ENCODE measurements at regions not wholly inside any gene's neighbourhood (a gene's known extent, or its start where the extent isn't known, plus 50 kb on each side); places are given as distances from the start of the nearest gene placed in this dataset.

DNA sequence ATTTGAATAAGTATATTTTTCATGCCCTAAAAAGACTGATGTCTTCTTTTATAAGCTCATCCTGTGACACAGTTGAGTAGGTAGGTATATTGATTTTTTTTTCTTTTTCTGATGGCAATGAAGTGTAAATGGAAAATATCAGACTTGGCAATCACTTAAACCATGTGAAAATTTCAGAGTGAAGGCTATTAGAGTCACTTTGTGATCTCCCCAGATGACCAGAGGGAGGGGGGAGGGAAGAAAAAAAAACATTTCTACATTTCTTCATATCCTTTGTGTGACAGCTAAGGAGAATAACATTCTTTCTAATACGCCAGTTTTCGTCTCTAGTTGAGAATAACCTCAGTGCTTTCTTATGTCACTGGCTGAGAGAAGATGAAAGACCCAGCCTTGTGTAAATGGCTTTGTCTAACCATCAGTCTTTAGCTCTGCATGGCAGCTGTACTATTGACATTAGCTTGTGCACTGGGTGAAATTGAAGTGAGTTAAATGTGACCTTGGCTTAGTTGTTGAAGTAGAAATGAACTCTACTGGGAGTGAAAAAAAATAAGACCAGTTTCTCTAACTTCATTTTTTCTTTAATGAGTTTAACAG, 332.1 kb upstream of the DACH1 start:
- H4K91ac ChIP-seq (ENCODE audit: low read depth, low read length), result no peak overlapping the region

DNA sequence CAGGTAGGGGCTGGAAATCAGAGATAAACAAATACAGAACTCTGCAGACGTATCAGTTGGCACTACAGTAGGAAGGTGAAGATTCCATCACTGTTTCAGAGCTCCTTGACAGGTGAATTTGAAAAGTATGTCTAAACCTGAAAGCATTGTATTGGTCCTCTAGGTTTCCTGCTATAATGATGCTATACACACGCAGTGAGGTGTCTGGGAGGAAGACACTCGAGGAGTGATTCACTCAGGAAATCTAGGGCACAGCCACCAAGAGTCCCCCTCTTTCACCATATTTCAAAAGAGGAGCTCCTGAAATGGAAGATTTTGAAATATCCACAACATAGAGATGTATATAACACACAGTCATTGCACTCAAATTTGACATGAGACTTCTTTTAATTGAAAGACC, 331.0 kb upstream of the DACH1 start:
- H3K9me3 ChIP-seq (ENCODE audit: insufficient read depth, low read depth, low read length), result no peaks in the 10 kb centered on the region
- H2BK12ac ChIP-seq (ENCODE audit: low read length), result no peak overlapping the region
- no peak overlapping the region for H3K18ac ChIP-seq (ENCODE audit: low read length)
- no peaks in the 10 kb centered on the region for H3K79me2 ChIP-seq (ENCODE audit: control insufficient read depth, insufficient read depth, low read length, poor library complexity)
- no peak overlapping the region for H2BK120ac ChIP-seq (ENCODE audit: insufficient read depth, low read length, poor library complexity)
- no peak overlapping the region for H3K4ac ChIP-seq (ENCODE audit: low read depth, low read length)
- no peak overlapping the region for H3K27ac ChIP-seq (ENCODE audit: low read depth, low read length)
- no peak overlapping the region for H2AFZ ChIP-seq (ENCODE audit: insufficient read depth, low read length, poor library complexity)
- H4K8ac ChIP-seq (ENCODE audit: low read depth, low read length), result no peak overlapping the region
- no peak overlapping the region for H2AK5ac ChIP-seq (ENCODE audit: low read length)
- H3K79me1 ChIP-seq (ENCODE audit: low read length), result no peaks in the 10 kb centered on the region
- no peak overlapping the region for H3K9ac ChIP-seq (ENCODE audit: low read length)
- no peak overlapping the region for H3K23ac ChIP-seq (ENCODE audit: low read length)
- no peak overlapping the region for H3K4me3 ChIP-seq (ENCODE audit: low read depth, low read length)
- H3K4me1 ChIP-seq (ENCODE audit: control insufficient read depth in 1 of 2, insufficient read depth in 2 of 2, low read length in 2 of 2), result no peaks in the 10 kb centered on the region
- no peak overlapping the region for H2BK5ac ChIP-seq (ENCODE audit: low read depth, low read length, poor library complexity)
- no peak overlapping the region for H4K12ac ChIP-seq (ENCODE audit: low read depth, low read length)
- H3K36me3 ChIP-seq (ENCODE audit: control insufficient read depth in 1 of 2, insufficient read depth in 2 of 2, low read length in 2 of 2), result peaks cover 0 to 2% of the 10 kb centered on the region in 2 experiments
- no peak for DNase-seq
- H4K91ac ChIP-seq (ENCODE audit: low read depth, low read length), result no peak overlapping the region
- H3K14ac ChIP-seq (ENCODE audit: low read length), result no peak overlapping the region
- H3K4me2 ChIP-seq (ENCODE audit: low read length), result no peak overlapping the region
- no peaks in the 10 kb centered on the region for H3K27me3 ChIP-seq (ENCODE audit: insufficient read depth, low read length)
- no CpG with 5 or more reads among the region's 3 CpGs for WGBS (ENCODE audit: extremely low coverage, insufficient coverage, insufficient read length)

More for the DNA sequence above, 332.1 kb upstream of the DACH1 start:
- Histone ChIP-seq H2BK120ac (ENCODE audit: insufficient read depth, low read length, poor library complexity) (no peak overlapping the region), H3K79me1 (ENCODE audit: low read length) (no peaks in the 10 kb centered on the region), H3K4ac (ENCODE audit: low read depth, low read length) (no peak overlapping the region), H2BK5ac (ENCODE audit: low read depth, low read length, poor library complexity) (no peak overlapping the region), H4K12ac (ENCODE audit: low read depth, low read length) (no peak overlapping the region), H3K9ac (ENCODE audit: low read length) (no peak overlapping the region), H3K27ac (ENCODE audit: low read depth, low read length) (no peak overlapping the region), H3K14ac (ENCODE audit: low read length) (no peak overlapping the region), H3K4me1 (ENCODE audit: control insufficient read depth in 1 of 2, insufficient read depth in 2 of 2, low read length in 2 of 2) (no peaks in the 10 kb centered on the region), H3K79me2 (ENCODE audit: control insufficient read depth, insufficient read depth, low read length, poor library complexity) (no peaks in the 10 kb centered on the region), H3K23ac (ENCODE audit: low read length) (no peak overlapping the region), H2AK5ac (ENCODE audit: low read length) (no peak overlapping the region), H2BK12ac (ENCODE audit: low read length) (no peak overlapping the region), H3K9me3 (ENCODE audit: insufficient read depth, low read depth, low read length) (no peaks in the 10 kb centered on the region), H3K4me3 (ENCODE audit: low read depth, low read length) (no peak overlapping the region), H2AFZ (ENCODE audit: insufficient read depth, low read length, poor library complexity) (no peak overlapping the region), H3K27me3 (ENCODE audit: insufficient read depth, low read length) (no peaks in the 10 kb centered on the region), H4K8ac (ENCODE audit: low read depth, low read length) (no peak overlapping the region), H3K36me3 (ENCODE audit: control insufficient read depth in 1 of 2, insufficient read depth in 2 of 2, low read length in 2 of 2) (peaks cover 0 to 2% of the 10 kb centered on the region in 2 experiments), H3K4me2 (ENCODE audit: low read length) (no peak overlapping the region), H3K18ac (ENCODE audit: low read length) (no peak overlapping the region)
- DNase-seq, result no peak
- WGBS (ENCODE audit: extremely low coverage, insufficient coverage, insufficient read length), result no CpG with 5 or more reads among the region's 2 CpGs

DNA sequence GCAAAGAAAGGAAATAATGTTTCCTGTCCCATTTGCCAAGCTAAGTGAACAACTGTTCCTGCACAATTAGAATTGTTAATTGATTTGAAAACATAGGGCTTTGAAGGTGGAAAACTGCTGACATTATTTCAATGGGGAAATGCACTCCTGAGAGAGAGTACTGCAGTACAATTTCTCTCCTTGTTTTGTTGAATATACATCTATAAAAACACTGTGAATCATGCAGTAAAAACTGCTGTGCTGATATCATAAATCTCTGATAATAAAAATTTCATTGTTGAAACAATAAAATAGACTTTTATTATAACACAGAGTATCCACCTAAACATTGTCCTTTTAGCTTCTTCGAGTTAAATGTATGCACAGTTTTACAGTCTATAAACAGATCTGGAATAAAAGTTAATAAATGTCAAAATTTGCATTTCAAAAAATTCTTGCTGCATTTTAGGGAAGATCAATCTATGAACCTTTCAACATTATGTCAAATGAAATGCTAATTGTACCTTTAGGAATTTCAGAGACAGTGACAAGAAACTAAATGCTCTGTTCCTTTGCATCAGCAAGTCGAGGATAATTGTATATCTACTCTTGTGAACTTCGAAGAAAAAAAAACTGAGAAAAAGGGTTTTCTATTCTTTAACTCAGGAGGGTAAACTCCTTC, 328.2 kb upstream of the DACH1 start:
- Histone ChIP-seq H2BK120ac (ENCODE audit: insufficient read depth, low read length, poor library complexity) (no peak overlapping the region), H4K91ac (ENCODE audit: low read depth, low read length) (no peak overlapping the region), H3K4me2 (ENCODE audit: low read length) (no peak overlapping the region), H3K27me3 (ENCODE audit: insufficient read depth, low read length) (no peaks in the 10 kb centered on the region), H3K14ac (ENCODE audit: low read length) (no peak overlapping the region), H3K9ac (ENCODE audit: low read length) (no peak overlapping the region), H3K27ac (ENCODE audit: low read depth, low read length) (no peak overlapping the region), H2BK12ac (ENCODE audit: low read length) (no peak overlapping the region), H3K4me1 (ENCODE audit: control insufficient read depth in 1 of 2, insufficient read depth in 2 of 2, low read length in 2 of 2) (no peaks in the 10 kb centered on the region), H3K9me3 (ENCODE audit: insufficient read depth, low read depth, low read length) (no peaks in the 10 kb centered on the region), H3K79me2 (ENCODE audit: control insufficient read depth, insufficient read depth, low read length, poor library complexity) (no peaks in the 10 kb centered on the region), H4K12ac (ENCODE audit: low read depth, low read length) (no peak overlapping the region), H3K4me3 (ENCODE audit: low read depth, low read length) (no peak overlapping the region), H3K18ac (ENCODE audit: low read length) (no peak overlapping the region), H2BK5ac (ENCODE audit: low read depth, low read length, poor library complexity) (no peak overlapping the region), H2AFZ (ENCODE audit: insufficient read depth, low read length, poor library complexity) (no peak overlapping the region), H4K8ac (ENCODE audit: low read depth, low read length) (no peak overlapping the region), H2AK5ac (ENCODE audit: low read length) (no peak overlapping the region), H3K79me1 (ENCODE audit: low read length) (no peaks in the 10 kb centered on the region), H3K23ac (ENCODE audit: low read length) (no peak overlapping the region), H3K4ac (ENCODE audit: low read depth, low read length) (no peak overlapping the region), H3K36me3 (ENCODE audit: control insufficient read depth in 1 of 2, insufficient read depth in 2 of 2, low read length in 2 of 2) (no peaks in the 10 kb centered on the region)
- no CpG with 5 or more reads among the region's 3 CpGs for WGBS (ENCODE audit: extremely low coverage, insufficient coverage, insufficient read length)
- DNase-seq, result no peak

DNA sequence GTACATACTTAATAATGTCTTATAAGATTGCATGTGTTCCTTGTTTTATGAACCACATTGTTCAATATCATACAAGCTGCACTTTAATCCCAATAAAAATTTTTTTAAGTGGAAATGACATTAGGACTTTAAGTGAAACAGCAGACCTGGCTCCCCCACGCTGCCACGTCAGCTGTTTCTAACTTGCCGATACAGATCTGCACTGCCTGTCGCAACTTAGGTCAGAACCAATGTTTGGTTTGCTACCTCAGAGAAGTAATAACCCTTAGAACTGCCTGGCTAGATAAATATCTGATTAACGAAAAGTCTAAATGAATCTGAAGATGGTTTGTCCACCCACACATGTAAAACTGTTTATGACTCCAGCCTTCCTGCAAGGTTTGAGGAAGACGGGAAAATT, 327.5 kb upstream of the DACH1 start:
- Histone ChIP-seq H3K79me1 (ENCODE audit: low read length) (no peaks in the 10 kb centered on the region), H3K27me3 (ENCODE audit: insufficient read depth, low read length) (no peaks in the 10 kb centered on the region), H3K4me1 (ENCODE audit: control insufficient read depth in 1 of 2, insufficient read depth in 2 of 2, low read length in 2 of 2) (no peaks in the 10 kb centered on the region), H3K23ac (ENCODE audit: low read length) (no peak overlapping the region), H3K18ac (ENCODE audit: low read length) (no peak overlapping the region), H3K27ac (ENCODE audit: low read depth, low read length) (no peak overlapping the region), H2BK120ac (ENCODE audit: insufficient read depth, low read length, poor library complexity) (no peak overlapping the region), H2AK5ac (ENCODE audit: low read length) (no peak overlapping the region), H3K9ac (ENCODE audit: low read length) (no peak overlapping the region), H3K4me2 (ENCODE audit: low read length) (no peak overlapping the region), H4K12ac (ENCODE audit: low read depth, low read length) (no peak overlapping the region), H2BK5ac (ENCODE audit: low read depth, low read length, poor library complexity) (no peak overlapping the region), H3K4me3 (ENCODE audit: low read depth, low read length) (no peak overlapping the region), H3K9me3 (ENCODE audit: insufficient read depth, low read depth, low read length) (no peaks in the 10 kb centered on the region), H3K79me2 (ENCODE audit: control insufficient read depth, insufficient read depth, low read length, poor library complexity) (no peaks in the 10 kb centered on the region), H4K91ac (ENCODE audit: low read depth, low read length) (no peak overlapping the region), H2AFZ (ENCODE audit: insufficient read depth, low read length, poor library complexity) (no peak overlapping the region), H2BK12ac (ENCODE audit: low read length) (no peak overlapping the region), H3K4ac (ENCODE audit: low read depth, low read length) (no peak overlapping the region), H3K36me3 (ENCODE audit: control insufficient read depth in 1 of 2, insufficient read depth in 2 of 2, low read length in 2 of 2) (no peaks in the 10 kb centered on the region), H4K8ac (ENCODE audit: low read depth, low read length) (no peak overlapping the region), H3K14ac (ENCODE audit: low read length) (no peak overlapping the region)
- no CpG with 5 or more reads among the region's 6 CpGs for WGBS (ENCODE audit: extremely low coverage, insufficient coverage, insufficient read length)
- DNase-seq, result peak in 1 of 2 donors; percentile 8
